GM18498 (cell line): ENCODE measurements at regions not wholly inside any gene's neighbourhood (a gene's known extent, or its start where the extent isn't known, plus 50 kb on each side); places are given as distances from the start of the nearest gene placed in this dataset.

Experiments used
- ATAC-seq: cut with Tn5 transposase; IDR thresholded peaks from one replicate; pipeline ENCODE4 v1.9.1; 2021; ENCODE audit warnings: mild to moderate bottlenecking, moderate library complexity; ENCODE audit not compliant: unreplicated experiment

- no peak for ATAC-seq
These were observed 91.0 kb upstream of the MVB12B start for GRCh38 chr9:126235336-126236243.

DNA sequence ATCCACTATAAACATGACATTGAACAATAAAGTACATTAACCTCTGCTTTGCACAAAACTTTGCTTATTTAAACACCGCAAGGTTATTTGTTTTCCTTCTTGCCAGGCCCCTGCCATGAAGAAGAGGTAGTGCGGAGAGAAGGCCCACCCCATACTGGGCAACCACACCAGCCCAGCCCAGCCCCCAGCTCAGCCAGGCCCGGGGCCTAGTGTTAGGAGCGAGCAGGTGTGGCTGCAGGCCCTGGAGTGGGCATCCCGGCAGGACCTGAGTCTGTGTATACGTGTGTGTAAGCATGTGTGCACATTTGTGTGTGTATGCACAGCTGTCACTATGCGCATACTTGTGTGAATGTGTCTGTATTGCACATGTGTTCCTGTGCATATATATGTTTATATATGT, 90.4 kb upstream of the MVB12B start:
- no peak for ATAC-seq

GRCh38 chr9:126238415-126238814, 88.2 kb upstream of the MVB12B start:
- no peak for ATAC-seq

- ATAC-seq: no peak
These were observed 87.1 kb upstream of the MVB12B start for GRCh38 chr9:126239515-126239914.

DNA sequence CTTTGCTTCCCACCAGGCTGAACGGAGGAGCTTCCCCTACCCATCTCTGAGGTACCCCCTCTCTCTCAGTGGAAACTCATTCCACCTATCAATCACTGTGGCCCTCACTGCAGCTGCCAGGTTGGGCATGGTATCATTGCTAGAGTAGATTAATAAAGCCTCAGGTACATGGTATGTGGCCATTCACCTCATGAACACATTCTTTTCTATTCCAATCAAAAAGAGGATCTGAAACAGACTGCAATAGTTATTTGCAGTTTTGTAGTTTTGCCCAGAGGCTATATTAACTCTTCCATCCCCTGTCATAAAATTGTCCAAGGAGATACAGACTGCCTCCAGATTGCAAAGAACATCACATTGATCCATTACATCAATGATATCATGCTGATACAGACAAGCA, 85.8 kb upstream of the MVB12B start:
- ATAC-seq: no peak

GRCh38 chr9:126248680-126249079, 77.9 kb upstream of the MVB12B start:
- no peak for ATAC-seq

DNA sequence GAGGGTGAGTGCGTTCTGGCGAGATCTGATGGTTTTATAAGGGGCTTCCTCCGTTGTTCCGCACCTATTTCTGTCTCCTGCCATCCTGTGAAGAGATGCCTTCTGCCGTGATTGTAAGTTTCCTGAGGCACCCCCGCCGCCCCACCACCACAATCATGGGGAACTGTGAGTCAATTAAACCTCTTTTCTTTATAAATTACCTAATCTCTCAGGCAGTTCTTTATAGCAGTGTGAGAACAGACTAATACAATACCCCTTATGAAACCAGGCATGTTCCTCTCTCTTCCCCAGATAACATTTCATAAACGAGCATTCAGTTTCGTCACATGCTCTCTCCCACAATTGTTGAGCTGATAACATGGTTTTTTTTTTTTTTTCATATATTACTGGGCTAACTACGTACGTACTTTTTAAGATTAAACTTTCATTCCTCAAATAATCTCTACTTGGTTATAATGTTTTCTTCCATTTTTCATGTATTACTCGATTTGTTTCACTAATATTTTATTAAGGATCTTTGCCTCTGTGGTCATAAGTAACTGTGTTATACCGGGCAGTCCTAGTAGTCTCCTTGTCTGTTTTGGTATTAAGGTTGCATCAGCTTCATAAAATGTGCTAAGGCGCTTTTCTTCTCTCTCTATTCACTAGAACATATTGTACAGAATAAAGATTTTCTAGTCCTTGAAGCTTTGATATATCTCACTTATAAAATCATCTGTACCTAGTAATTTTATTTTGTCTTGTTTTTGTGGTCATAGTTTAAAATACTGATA, 64.9 kb upstream of the MVB12B start:
- no peak for ATAC-seq

DNA sequence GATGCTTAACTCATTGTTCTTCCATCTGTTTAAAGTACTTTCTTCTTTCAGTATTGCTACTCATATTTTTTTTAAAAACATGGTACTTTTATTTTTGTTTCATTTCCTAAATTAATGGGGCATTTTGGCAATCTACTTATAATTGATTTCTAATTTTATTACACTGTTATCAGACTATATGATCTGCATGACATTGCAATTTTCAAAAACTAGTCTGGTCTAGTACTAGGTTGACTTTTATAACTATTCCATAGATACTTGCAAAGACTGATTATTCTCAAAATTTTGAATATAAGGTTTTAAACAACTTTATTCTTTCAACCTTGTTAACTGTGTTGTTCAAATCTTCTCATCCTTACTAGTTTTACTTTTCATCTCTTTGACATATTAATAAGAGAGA, 63.9 kb upstream of the MVB12B start:
- ATAC-seq: no peak

DNA sequence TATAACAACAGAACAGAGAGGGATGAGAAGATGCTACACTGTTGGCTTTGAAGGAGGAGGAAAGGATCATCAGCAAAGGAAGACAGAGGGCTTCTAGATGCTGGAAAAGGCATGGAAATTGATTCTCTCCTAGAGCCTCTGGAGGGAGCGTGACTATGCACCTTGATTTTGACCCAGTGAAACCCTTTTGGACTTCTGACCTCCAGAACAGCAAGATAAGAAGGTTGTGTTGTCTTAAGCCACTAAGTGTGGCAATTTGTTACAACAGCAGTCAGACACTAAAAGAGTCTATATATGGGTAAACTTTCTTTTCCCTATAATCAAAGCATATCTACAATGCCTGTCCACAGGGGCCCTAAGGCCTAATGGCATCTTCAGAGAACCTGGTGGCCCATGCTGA, 56.1 kb upstream of the MVB12B start:
- no peak for ATAC-seq

- no peak for ATAC-seq
These were observed 51.1 kb upstream of the MVB12B start for GRCh38 chr9:126275386-126276001.

DNA sequence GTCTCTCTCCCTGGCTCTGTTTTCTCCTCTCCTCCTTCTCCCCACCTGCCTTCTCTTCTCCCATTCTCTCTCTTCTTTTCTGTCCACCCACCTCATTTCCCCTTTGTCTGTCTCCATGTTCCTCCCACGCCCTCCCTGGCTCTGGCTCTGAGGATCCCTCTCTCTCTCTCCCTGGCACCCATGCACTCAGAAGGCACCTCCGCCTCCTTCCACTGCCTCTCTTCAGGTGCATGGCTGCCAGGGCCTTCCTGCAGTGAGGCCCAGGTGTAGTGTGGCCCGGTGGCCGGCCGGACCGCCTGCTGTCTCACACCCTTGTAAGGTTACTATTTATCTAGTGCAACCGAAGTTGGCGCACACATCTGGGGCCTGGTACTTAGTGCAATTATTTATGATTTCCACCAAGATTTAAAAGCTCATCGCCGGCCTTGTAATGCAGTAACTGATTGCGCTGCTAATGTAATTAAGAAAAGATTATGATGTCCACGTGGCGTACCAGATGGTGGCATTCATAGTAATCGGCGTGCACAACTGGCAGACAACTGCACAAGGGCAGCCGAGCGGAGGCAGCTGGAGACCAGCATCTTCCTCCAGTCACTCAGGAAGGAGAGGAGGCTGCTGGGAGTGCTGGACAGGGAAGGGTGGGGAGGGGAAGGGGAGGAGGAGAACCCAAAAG, 50.4 kb upstream of the MVB12B start:
- no peak for ATAC-seq
